Osteocyte (in vitro differentiated cells): ENCODE measurements at regions not wholly inside any gene's neighbourhood (a gene's known extent, or its start where the extent isn't known, plus 50 kb on each side); places are given as distances from the start of the nearest gene placed in this dataset.

ENCODE experiments used
- DNase-seq: peaks from one replicate; pipeline ENCODE4 v3.0.0; 2021; ENCODE audit warnings: mixed read lengths; ENCODE audit not compliant: unreplicated experiment; ENCODE audit errors: extremely low spot score
- H3K27ac Mint-ChIP-seq: one replicate; pipeline ENCODE4 v1.8.0; 2021; ENCODE audit warnings: mild to moderate bottlenecking, mixed read lengths; ENCODE audit not compliant: unreplicated experiment
- H3K27me3 Mint-ChIP-seq: one replicate; pipeline ENCODE4 v1.8.0; 2021; ENCODE audit warnings: mixed read lengths; ENCODE audit not compliant: unreplicated experiment
- H3K36me3 Mint-ChIP-seq: one replicate; pipeline ENCODE4 v1.8.0; 2021; ENCODE audit warnings: mixed read lengths; ENCODE audit not compliant: unreplicated experiment
- H3K4me1 Mint-ChIP-seq: one replicate; pipeline ENCODE4 v1.8.0; 2021; ENCODE audit warnings: mixed read lengths; ENCODE audit not compliant: unreplicated experiment
- H3K4me3 Mint-ChIP-seq: one replicate; pipeline ENCODE4 v1.8.0; 2021; ENCODE audit warnings: mild to moderate bottlenecking, moderate library complexity, mixed read lengths; ENCODE audit not compliant: unreplicated experiment
- H3K9me3 Mint-ChIP-seq: one replicate; pipeline ENCODE4 v1.8.0; 2021; ENCODE audit warnings: mixed read lengths; ENCODE audit not compliant: unreplicated experiment
- TF ChIP-seq, protein P1 (sequence below): fragments of 200-600 bp; sonication (generic); IDR thresholded peaks from 2 replicates; pipeline ENCODE4 v1.5.0; 2021; ENCODE audit warnings: antibody characterized with exemption, mild to moderate bottlenecking, moderate library complexity

GRCh38 chr16:73369851-73370250, 321.9 kb upstream of the ZFHX3 start:
- no peak overlapping the region for H3K27ac Mint-ChIP-seq
- H3K36me3 Mint-ChIP-seq: no peaks in the 10 kb centered on the region
- H3K4me3 Mint-ChIP-seq: no peak overlapping the region
- TF ChIP-seq, protein P1, sequence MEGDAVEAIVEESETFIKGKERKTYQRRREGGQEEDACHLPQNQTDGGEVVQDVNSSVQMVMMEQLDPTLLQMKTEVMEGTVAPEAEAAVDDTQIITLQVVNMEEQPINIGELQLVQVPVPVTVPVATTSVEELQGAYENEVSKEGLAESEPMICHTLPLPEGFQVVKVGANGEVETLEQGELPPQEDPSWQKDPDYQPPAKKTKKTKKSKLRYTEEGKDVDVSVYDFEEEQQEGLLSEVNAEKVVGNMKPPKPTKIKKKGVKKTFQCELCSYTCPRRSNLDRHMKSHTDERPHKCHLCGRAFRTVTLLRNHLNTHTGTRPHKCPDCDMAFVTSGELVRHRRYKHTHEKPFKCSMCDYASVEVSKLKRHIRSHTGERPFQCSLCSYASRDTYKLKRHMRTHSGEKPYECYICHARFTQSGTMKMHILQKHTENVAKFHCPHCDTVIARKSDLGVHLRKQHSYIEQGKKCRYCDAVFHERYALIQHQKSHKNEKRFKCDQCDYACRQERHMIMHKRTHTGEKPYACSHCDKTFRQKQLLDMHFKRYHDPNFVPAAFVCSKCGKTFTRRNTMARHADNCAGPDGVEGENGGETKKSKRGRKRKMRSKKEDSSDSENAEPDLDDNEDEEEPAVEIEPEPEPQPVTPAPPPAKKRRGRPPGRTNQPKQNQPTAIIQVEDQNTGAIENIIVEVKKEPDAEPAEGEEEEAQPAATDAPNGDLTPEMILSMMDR: no peak
- no peaks in the 10 kb centered on the region for H3K9me3 Mint-ChIP-seq
- H3K27me3 Mint-ChIP-seq: peaks cover 44% of the 10 kb centered on the region
- H3K4me1 Mint-ChIP-seq: no peaks in the 10 kb centered on the region
- DNase-seq: no peak

GRCh38 chr16:73368715-73369114, 320.8 kb upstream of the ZFHX3 start:
- H3K9me3 Mint-ChIP-seq: no peaks in the 10 kb centered on the region
- H3K4me3 Mint-ChIP-seq: no peak overlapping the region
- TF ChIP-seq, protein P1: no peak
- DNase-seq: no peak
- no peaks in the 10 kb centered on the region for H3K4me1 Mint-ChIP-seq
- H3K27me3 Mint-ChIP-seq: peaks cover 39% of the 10 kb centered on the region
- no peak overlapping the region for H3K27ac Mint-ChIP-seq
- no peaks in the 10 kb centered on the region for H3K36me3 Mint-ChIP-seq

DNA sequence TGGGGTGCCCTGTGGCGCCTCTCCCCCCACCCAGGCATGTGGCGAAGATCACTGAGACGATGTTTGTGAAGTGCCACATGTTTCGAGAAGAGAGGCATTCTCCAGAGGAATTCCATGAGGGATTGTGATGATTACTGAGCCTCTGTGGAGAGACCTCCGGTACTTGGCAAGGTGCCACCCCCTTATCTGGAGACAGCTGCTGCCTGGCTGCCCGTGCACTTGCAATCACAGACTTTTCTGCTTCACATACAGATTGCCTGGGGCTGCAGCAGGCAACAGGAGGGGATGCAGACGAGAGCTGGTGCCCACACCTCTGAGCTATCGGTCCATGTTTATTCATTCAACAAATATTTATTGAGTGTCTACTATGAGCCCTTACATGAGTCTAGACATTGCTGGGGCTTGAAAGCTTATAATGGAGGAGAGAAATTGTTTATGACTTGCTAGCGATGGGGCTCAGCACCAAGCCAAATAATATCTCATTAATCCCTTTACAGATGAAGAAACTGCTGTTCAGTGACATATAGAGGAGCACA, 317.2 kb upstream of the ZFHX3 start:
- Mint-ChIP-seq H3K9me3 (no peaks in the 10 kb centered on the region), H3K27me3 (peaks cover 25% of the 10 kb centered on the region), H3K4me3 (no peak overlapping the region), H3K4me1 (no peaks in the 10 kb centered on the region), H3K36me3 (no peaks in the 10 kb centered on the region), H3K27ac (no peak overlapping the region)
- TF ChIP-seq, protein P1: no peak
- DNase-seq: no peak

GRCh38 chr16:73364413-73364812, 316.5 kb upstream of the ZFHX3 start:
- no peaks in the 10 kb centered on the region for H3K4me1 Mint-ChIP-seq
- H3K4me3 Mint-ChIP-seq: no peak overlapping the region
- H3K9me3 Mint-ChIP-seq: no peaks in the 10 kb centered on the region
- peaks cover 23% of the 10 kb centered on the region for H3K27me3 Mint-ChIP-seq
- DNase-seq: no peak
- H3K27ac Mint-ChIP-seq: no peak overlapping the region
- TF ChIP-seq, protein P1: no peak
- no peaks in the 10 kb centered on the region for H3K36me3 Mint-ChIP-seq

DNA sequence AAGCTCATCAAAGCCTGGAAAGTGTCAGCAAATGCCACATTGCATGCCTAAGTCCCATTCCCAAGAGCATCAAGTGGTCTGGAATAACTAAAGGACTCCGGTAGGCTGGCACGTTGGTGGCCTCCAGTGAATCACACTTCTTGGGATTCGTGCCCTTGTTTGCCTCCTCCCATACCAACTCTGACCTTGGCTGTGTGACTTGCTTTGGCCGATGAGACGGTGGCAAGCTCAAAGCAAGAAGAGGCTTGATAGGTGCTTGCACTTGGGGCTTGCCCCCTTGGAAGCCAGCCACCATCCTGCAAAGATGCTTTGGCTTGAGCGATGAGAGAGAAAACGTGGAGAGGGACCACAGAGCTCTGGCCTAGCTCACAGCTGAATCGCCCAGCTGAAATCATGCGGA, 313.1 kb upstream of the ZFHX3 start:
- no peak overlapping the region for H3K27ac Mint-ChIP-seq
- TF ChIP-seq, protein P1: no peak
- no peak overlapping the region for H3K4me3 Mint-ChIP-seq
- no peaks in the 10 kb centered on the region for H3K4me1 Mint-ChIP-seq
- DNase-seq: no peak
- H3K27me3 Mint-ChIP-seq: peaks cover 23% of the 10 kb centered on the region
- H3K9me3 Mint-ChIP-seq: no peaks in the 10 kb centered on the region
- no peaks in the 10 kb centered on the region for H3K36me3 Mint-ChIP-seq
